HG03521 (cell line): ENCODE measurements at regions not wholly inside any gene's neighbourhood (a gene's known extent, or its start where the extent isn't known, plus 50 kb on each side); places are given as distances from the start of the nearest gene placed in this dataset.

Source experiments
- ATAC-seq: cut with Tn5 transposase; IDR thresholded peaks from one replicate; pipeline ENCODE4 v1.9.1; 2021; ENCODE audit warnings: mild to moderate bottlenecking, moderate library complexity; ENCODE audit not compliant: unreplicated experiment

GRCh38 chr6:98650941-98651340, 183.4 kb upstream of the POU3F2 start:
- no peak for ATAC-seq

- no peak for ATAC-seq
These were observed 181.2 kb upstream of the POU3F2 start for GRCh38 chr6:98653179-98653578.

DNA sequence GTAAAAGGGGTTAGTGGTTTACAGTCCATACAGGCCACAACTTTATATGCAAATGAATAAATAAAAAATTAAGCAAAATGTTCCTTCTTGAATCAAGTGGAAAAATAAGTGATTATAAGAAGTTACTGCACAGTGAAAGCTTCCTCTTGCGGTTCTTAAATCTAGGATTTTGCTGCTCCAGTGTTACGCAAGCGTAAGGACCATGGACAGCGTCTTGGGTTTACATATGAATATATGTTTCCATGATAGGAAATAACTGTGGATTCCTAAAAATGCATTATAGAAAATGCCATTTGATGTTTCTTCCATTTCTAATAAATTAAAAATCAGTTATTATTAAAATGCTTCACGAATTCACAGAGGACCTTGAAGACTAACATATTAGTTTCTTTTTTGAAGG, 176.6 kb upstream of the POU3F2 start:
- no peak for ATAC-seq

GRCh38 chr6:98669371-98669770, 165.0 kb upstream of the POU3F2 start:
- ATAC-seq, result no peak

DNA sequence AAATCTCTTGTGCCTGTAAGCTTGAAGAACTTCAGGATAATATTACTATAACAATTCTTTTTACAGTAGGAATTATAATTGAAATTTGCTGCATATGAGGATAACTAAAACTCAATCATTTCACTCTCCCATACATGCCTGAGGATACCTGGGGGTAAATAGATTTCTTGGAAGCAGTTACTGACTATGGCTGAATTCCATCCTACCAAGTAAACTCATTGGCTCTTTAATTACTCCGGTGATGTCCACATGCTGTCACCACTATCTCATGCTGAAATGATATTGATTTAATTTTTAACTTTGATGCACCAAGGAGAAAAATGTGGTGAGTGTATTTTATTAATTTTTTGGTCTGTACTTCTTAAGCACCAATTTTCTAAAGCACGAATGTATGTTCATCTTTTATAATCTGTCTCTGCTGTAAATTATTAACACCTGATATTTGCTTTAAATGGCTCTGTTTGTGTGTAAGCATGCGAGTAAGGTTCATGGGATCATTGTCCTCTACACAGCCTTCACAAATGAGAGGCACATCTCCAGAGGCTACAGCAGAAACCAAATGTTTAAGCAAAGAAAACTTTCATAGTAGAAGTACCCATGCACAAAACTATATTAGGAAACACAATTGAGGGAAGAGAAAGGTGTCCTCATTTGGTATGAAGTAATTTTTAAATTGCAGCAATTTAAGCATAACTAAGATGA, 164.2 kb upstream of the POU3F2 start:
- no peak for ATAC-seq

DNA sequence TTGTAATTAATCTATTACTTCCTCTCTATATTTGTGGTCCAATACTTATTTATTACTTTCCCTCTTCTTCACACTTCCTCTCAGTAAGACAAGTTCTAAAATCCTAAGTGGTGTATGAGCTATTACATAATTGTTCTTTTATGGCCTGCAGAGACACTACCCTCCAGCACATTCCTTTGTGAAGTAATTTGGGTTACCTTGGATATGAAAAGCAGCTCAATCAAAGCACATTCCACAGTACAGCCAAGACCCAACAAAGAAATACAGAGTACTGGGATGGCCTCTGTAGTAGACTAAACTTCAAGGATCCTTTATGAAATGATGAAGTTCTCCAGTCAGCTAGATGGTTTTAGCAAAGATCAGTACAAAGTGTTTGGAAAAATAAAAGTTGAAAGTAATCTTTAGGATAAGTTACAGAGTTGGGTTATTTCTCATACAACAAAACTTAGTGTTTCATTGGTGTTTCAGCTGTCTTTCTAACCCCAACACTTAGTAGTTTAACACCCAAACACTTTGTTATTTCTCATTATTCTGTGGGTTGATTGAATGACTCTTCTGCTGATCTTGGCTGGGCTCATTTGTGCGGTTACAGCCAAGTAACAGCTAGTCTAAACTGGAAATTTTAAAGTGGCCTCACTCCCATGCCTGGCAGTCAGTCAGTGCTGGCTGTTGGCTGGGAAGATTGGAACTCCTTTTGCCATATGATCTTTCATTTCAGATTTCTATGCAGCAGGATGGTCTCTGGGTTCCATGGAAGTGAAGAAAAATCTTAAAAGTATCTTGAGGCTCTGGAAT, 161.5 kb upstream of the POU3F2 start:
- no peak for ATAC-seq

DNA sequence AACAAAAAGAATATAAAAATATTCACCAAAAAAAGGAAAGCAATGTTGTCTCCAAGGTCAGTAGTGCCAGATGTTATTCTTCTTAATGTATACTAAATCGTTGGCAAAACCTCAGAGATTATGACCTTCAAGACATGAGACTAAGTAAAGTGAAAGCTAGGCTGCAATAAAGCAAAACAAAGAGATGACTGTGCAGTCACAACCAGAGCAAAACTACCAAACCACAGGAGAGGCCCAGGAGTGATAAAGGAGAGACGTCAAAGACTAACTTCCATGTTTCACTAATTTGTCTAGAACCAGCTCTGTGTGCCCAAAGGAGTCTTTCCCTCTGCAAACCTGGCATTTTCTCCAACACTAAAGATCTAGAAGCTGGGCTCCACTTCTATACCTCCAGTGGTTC, 155.9 kb upstream of the POU3F2 start:
- peak; percentile 66 for ATAC-seq

DNA sequence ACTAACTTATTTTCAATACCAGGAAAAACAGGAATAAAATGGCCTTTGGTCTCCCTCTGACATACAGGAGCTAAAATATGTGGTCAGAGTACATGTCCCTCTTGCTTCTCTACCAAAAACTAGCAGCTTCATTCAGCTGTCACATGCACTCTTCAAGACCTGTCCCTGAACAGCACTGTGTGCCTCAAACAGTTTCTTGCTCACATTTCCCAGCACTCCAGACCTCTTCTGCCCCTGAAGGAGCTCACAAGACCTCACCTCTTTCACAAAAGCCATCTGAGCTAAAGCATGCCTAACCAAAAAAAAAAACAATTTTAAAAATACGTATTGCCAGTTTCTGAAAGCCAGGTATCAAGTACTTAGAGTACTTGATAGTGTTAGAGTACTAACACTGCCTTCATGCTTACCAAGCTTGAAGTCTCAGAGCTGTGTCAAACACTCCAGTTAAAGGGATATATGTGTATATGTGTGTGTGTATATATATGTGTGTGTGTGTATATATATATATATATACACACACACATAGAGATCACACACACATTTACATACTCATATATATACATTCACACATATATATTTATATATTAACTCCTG, 148.3 kb upstream of the POU3F2 start:
- ATAC-seq, result no peak

- ATAC-seq, result no peak
These were observed 146.6 kb upstream of the POU3F2 start for GRCh38 chr6:98687752-98688151.

DNA sequence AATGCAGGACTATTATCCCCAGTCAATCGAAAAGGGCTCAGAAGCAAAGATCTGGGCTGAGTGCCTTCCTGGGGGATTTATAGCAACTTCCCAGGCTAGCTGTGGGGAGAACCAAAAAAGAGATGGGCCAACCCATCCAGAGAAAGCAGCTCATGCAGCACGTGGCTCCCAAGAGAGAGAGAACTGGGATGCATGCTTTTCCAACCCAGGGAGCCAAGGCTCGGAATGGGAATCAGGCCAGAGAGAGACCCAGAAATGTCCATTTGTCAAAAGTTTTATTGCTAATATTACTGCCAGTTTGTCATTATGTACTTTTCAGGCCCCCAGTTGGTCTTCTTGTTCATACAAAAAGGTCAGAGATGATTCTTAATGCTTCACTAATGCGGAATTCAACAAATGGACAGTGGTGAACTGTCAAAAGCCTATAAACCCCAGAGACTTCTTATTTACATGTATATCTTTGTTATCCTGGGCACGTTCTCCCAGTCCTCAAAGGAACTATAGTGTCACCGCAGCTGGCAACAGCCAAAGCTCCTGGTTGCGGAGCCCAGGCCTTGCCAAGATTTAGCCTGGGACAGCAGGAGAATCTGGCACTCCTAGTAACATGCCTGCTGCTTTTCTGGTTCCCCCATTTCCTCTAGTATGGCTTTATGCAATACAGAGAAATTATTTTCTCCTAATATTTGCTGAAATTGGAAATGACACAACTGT, 139.1 kb upstream of the POU3F2 start:
- ATAC-seq, result no peak

DNA sequence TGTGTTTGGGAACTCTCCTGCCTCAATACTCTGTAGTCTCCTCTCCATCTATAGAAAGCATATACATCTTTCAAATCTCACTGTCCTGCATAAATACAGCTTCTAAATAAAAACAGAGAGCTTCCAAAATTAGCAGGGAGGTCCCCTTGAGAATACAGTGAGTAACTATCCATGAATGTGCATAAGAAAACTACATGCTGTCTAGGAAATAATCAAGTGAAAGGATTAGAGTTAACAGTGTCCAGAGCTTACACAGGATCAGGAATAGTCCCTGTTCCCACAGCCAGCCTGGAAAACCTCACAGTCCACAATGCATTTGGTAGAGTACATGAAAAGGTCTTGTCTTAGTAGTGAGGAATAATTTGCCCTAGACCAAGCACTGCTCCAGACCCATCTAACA, 123.0 kb upstream of the POU3F2 start:
- ATAC-seq, result no peak

- no peak for ATAC-seq
These were observed 118.0 kb upstream of the POU3F2 start for GRCh38 chr6:98716341-98716740.

GRCh38 chr6:98717322-98717877, 117.0 kb upstream of the POU3F2 start:
- no peak for ATAC-seq

GRCh38 chr6:98717988-98718387, 116.4 kb upstream of the POU3F2 start:
- ATAC-seq, result no peak

- ATAC-seq, result no peak
These were observed 109.8 kb upstream of the POU3F2 start for GRCh38 chr6:98724537-98724936.

DNA sequence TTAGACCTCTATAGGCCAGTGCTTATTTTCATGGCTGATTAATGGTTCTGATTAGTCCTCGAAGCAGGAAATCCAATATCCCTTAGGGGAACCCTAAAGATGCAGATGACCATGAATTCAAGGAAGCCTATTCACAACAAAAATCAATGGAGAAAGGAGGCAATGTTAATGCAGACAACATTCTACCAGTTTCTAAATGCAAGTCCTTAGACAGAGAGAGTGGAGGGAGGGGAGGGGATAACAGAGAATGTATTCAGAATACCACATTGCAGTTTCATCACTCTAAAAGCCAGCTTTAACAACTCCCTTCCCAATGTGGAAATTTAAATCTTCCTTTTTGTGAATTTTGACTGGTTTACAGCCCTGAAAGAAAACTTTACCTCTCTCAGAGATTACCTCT, 87.1 kb upstream of the POU3F2 start:
- no peak for ATAC-seq

DNA sequence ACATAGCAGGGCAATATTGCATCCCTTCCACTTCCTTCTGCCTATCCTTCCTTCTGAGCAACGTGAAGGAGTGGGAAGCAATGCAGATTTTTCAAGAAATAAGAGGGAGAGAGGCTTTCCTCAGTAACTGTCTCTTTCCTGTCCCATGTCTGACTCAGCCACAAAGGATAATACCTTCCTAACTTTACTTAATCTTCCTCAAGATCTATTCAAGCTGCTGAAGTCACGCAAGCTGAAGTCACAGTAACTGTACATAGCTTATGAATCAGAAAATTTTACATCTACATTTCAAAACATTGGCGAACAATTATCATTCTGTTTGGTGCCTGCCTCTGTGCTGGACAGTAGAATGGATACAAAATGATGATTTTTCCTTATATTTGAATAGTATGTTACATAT, 86.4 kb upstream of the POU3F2 start:
- ATAC-seq, result no peak

DNA sequence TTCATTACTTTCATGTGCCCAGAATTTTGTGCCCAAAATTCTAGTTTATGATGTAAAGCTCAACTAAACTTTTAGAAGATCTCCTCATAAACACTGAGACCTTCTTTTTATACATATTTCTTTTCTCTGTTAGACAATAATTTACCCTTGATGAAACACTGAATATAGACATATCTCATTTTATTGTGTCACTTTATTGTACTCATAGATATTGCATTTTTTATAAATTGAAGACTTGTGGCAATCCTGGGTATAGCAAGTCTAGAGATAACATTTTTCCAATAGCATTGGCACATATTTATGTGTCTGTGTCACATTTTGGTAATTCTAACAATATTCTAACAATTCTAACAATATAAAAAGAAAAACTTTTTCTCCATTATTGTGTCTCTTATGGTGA, 74.9 kb upstream of the POU3F2 start:
- no peak for ATAC-seq

DNA sequence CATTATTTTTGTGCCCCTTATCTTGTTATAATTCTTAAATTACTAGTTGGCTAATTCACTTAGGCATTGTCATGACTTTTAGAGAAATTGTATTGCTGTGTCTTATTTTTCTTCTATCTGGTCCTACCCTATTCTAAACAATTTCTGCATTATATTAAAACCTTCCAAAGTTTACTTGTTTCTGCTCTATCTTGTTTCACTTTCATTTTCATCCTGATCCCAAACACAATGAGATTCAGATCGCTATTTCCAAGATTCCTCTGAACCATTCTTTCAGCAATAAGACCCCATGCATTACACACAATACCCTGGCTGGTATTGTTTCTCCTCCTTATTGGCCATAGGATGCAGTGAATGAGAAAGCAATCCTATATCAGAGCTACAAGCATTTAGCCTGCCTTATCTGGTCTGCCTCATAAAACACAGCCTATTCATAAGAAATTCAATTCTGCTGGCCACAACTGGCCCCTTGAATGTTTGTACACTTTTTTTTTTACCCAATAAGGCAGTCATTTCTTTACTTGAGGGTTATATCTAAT, 69.9 kb upstream of the POU3F2 start:
- no peak for ATAC-seq

DNA sequence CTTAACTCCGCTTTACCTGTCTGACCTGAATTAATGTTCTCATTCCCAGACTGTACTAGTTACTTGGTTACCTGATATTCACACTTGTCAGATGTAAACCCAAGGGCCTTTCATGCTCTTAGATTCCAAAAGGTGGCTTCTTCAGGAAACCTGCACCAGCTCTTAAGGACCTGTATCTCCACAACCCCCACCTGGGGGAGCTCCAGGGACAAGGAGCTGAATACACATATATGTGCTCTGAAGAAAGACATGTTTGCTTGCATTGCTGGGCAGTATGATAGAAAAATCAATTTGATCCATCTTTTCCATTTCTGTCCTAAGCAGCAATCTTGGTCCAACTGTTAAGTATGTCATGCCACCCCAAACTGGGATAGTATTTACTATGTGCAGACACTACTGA, 64.8 kb upstream of the POU3F2 start:
- peak; percentile 60 for ATAC-seq

DNA sequence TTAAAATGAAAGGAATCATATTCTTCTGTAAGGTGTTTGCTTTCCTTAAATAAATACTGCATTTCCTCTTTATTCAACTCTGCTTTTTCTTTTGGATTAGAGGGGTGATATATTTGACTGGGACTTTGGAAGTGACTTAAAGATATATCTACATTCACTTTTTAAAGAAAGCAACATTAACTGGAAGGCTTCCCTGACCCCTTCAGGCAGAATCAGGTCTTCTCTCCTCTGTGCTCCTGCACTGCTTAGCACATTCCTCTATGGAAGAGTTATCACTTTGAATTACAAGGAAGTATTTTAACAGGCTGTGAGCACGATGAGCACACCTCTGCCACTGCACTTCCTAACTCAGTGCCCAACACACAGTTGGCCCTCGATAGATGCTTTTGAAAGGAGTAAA, 59.2 kb upstream of the POU3F2 start:
- no peak for ATAC-seq
